Nephron progenitor cell (in vitro differentiated cells): ENCODE measurements at regions not wholly inside any gene's neighbourhood (a gene's known extent, or its start where the extent isn't known, plus 50 kb on each side); places are given as distances from the start of the nearest gene placed in this dataset.

ENCODE experiments used
- DNase-seq: peaks from one replicate; pipeline ENCODE4 v3.0.0; 2021
- H3K27ac Mint-ChIP-seq: 2 replicates; pipeline ENCODE4 v1.8.0; 2021; ENCODE audit warnings: mild to moderate bottlenecking, moderate library complexity, mixed read lengths
- H3K27me3 Mint-ChIP-seq: 2 replicates; pipeline ENCODE4 v1.8.0; 2021; ENCODE audit warnings: mild to moderate bottlenecking, low read depth, mixed read lengths; ENCODE audit not compliant: poor library complexity
- H3K36me3 Mint-ChIP-seq: 2 replicates; pipeline ENCODE4 v1.8.0; 2021; ENCODE audit warnings: low read depth, mixed read lengths
- H3K4me1 Mint-ChIP-seq: 2 replicates; pipeline ENCODE4 v1.8.0; 2021; ENCODE audit warnings: mixed read lengths
- H3K4me3 Mint-ChIP-seq: 2 replicates; pipeline ENCODE4 v1.8.0; 2021; ENCODE audit warnings: mild to moderate bottlenecking, moderate library complexity, mixed read lengths
- H3K9me3 Mint-ChIP-seq: 2 replicates; pipeline ENCODE4 v1.8.0; 2021; ENCODE audit warnings: mild to moderate bottlenecking, moderate library complexity, mixed read lengths
- TF ChIP-seq, protein P1 (sequence below): fragments of 200-600 bp; sonication (generic); IDR thresholded peaks from 2 replicates; pipeline ENCODE4 v1.5.0; 2021; ENCODE audit warnings: antibody characterized with exemption

GRCh38 chr18:76657911-76658470, 162.9 kb upstream of the ZNF516 start:
- H3K4me1 Mint-ChIP-seq, result peaks cover 46% of the 10 kb centered on the region
- H3K27me3 Mint-ChIP-seq, result peaks cover 3% of the 10 kb centered on the region
- TF ChIP-seq, protein P1, sequence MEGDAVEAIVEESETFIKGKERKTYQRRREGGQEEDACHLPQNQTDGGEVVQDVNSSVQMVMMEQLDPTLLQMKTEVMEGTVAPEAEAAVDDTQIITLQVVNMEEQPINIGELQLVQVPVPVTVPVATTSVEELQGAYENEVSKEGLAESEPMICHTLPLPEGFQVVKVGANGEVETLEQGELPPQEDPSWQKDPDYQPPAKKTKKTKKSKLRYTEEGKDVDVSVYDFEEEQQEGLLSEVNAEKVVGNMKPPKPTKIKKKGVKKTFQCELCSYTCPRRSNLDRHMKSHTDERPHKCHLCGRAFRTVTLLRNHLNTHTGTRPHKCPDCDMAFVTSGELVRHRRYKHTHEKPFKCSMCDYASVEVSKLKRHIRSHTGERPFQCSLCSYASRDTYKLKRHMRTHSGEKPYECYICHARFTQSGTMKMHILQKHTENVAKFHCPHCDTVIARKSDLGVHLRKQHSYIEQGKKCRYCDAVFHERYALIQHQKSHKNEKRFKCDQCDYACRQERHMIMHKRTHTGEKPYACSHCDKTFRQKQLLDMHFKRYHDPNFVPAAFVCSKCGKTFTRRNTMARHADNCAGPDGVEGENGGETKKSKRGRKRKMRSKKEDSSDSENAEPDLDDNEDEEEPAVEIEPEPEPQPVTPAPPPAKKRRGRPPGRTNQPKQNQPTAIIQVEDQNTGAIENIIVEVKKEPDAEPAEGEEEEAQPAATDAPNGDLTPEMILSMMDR, result no peak

GRCh38 chr18:76656925-76657827, 162.1 kb upstream of the ZNF516 start:
- no peak for DNase-seq
- Mint-ChIP-seq H3K4me3 (no peak overlapping the region), H3K4me1 (peaks cover 46% of the 10 kb centered on the region), H3K27ac (no peak overlapping the region), H3K27me3 (peaks cover 3% of the 10 kb centered on the region), H3K36me3 (no peaks in the 10 kb centered on the region), H3K9me3 (peaks cover 9% of the 10 kb centered on the region)
- TF ChIP-seq, protein P1, result no peak

More at GRCh38 chr18:76657911-76658470, 162.9 kb upstream of the ZNF516 start:
- Mint-ChIP-seq H3K36me3 (no peaks in the 10 kb centered on the region), H3K27ac (no peak overlapping the region), H3K9me3 (peaks cover 2% of the 10 kb centered on the region), H3K4me3 (no peak overlapping the region)
- DNase-seq, result no peak

DNA sequence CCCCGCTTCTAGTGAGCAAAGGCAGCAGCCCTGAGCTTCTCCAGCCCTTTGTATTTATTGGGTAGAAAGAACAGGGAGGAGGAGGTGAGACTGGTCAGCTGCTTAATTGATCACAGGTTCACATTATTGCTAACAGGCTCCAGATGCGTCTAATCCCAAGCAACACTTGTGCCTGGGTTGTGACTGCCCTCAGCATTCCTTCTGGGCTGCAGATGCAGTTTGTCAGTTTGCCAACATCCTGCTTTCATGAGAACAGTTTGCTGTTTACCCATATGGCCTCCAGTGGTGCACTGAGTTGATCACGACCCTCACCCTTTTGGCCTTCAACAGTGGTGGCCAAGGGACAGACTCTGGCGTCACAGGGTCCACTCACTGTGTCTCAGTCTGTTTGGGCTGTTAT, 159.5 kb upstream of the ZNF516 start:
- H3K4me1 Mint-ChIP-seq, result peaks cover 46% of the 10 kb centered on the region
- no peak for DNase-seq
- TF ChIP-seq, protein P1, result no peak
- H3K27me3 Mint-ChIP-seq, result peaks cover 7% of the 10 kb centered on the region
- H3K4me3 Mint-ChIP-seq, result no peak overlapping the region
- H3K9me3 Mint-ChIP-seq, result peaks cover 31% of the 10 kb centered on the region
- peaks cover 6% of the 10 kb centered on the region for H3K36me3 Mint-ChIP-seq
- H3K27ac Mint-ChIP-seq, result no peak overlapping the region

- TF ChIP-seq, protein P1, result no peak
- Mint-ChIP-seq H3K27me3 (peaks cover 7% of the 10 kb centered on the region), H3K27ac (no peak overlapping the region), H3K4me1 (peaks cover 15% of the 10 kb centered on the region), H3K4me3 (no peak overlapping the region), H3K36me3 (peaks cover 6% of the 10 kb centered on the region), H3K9me3 (peaks cover 36% of the 10 kb centered on the region)
- no peak for DNase-seq
These were observed 152.3 kb upstream of the ZNF516 start for GRCh38 chr18:76647322-76647721.

- no peak overlapping the region for H3K27ac Mint-ChIP-seq
- TF ChIP-seq, protein P1, result no peak
- H3K36me3 Mint-ChIP-seq, result no peaks in the 10 kb centered on the region
- peaks cover 17% of the 10 kb centered on the region for H3K4me1 Mint-ChIP-seq
- no peak for DNase-seq
- peaks cover 22% of the 10 kb centered on the region for H3K9me3 Mint-ChIP-seq
- peaks cover 3% of the 10 kb centered on the region for H3K27me3 Mint-ChIP-seq
- no peak overlapping the region for H3K4me3 Mint-ChIP-seq
These were observed 149.5 kb upstream of the ZNF516 start for GRCh38 chr18:76644580-76644979.
